MCF 10A (cell line): ENCODE measurements at regions not wholly inside any gene's neighbourhood (a gene's known extent, or its start where the extent isn't known, plus 50 kb on each side); places are given as distances from the start of the nearest gene placed in this dataset.

Experiments
- BruUV-seq: library from RNA; stranded (reverse); fragments of 400-500 nt; replicated peaks from 2 replicates; lab custom pipeline; 2021; lab: Mats Ljungman, UMichigan
- CTCF ChIA-PET: fragments of 300-600 bp; sonication (Branson Sonifier 250); formaldehyde crosslinking; extraction: SDS; loops from one replicate; lab custom pipeline; 2021; ENCODE audit warnings: antibody characterized with exemption, inconsistent platforms; lab: Yijun Ruan, JAX
- POLR2A ChIA-PET: fragments of 300-600, 350-650 bp; sonication (Branson Sonifier 250); formaldehyde crosslinking; extraction: SDS; loops from one replicate; lab custom pipeline; 2020; ENCODE audit warnings: antibody characterized with exemption, inconsistent platforms; lab: Yijun Ruan, JAX
- DNase-seq: peaks from one replicate; pipeline ENCODE4 v3.0.0-alpha.2; 2018; ENCODE audit not compliant: unreplicated experiment
- H3K27ac Mint-ChIP-seq: one replicate; pipeline ENCODE4 v1.8.0; 2022; ENCODE audit warnings: mild to moderate bottlenecking, low read depth, mixed read lengths; ENCODE audit not compliant: unreplicated experiment
- H3K27me3 Mint-ChIP-seq: one replicate; pipeline ENCODE4 v1.8.0; 2022; ENCODE audit warnings: mixed read lengths; ENCODE audit not compliant: insufficient read depth, unreplicated experiment
- H3K36me3 Mint-ChIP-seq: one replicate; pipeline ENCODE4 v1.8.0; 2022; ENCODE audit warnings: mild to moderate bottlenecking, moderate library complexity, mixed read lengths; ENCODE audit not compliant: insufficient read depth, unreplicated experiment
- H3K4me1 Mint-ChIP-seq: one replicate; pipeline ENCODE4 v1.8.0; 2022; ENCODE audit warnings: mixed read lengths; ENCODE audit not compliant: insufficient read depth, unreplicated experiment
- H3K4me3 Mint-ChIP-seq: one replicate; pipeline ENCODE4 v1.8.0; 2022; ENCODE audit warnings: mild to moderate bottlenecking, moderate library complexity, mixed read lengths; ENCODE audit not compliant: unreplicated experiment
- H3K9me3 Mint-ChIP-seq: one replicate; pipeline ENCODE4 v1.8.0; 2022; ENCODE audit warnings: mixed read lengths; ENCODE audit not compliant: unreplicated experiment
- intact Hi-C: fragments of 100-400 bp; cut with micrococcal nuclease; formaldehyde crosslinking; loops from 2 replicates; pipeline ENCODE4 v1.14.1; 2022
- TF ChIP-seq, protein P1 (sequence below): fragments of 200-600 bp; IDR thresholded peaks from one replicate; pipeline ENCODE4 v1.8.0; 2022; ENCODE audit warnings: antibody characterized with exemption, mild to moderate bottlenecking; ENCODE audit not compliant: unreplicated experiment

DNA sequence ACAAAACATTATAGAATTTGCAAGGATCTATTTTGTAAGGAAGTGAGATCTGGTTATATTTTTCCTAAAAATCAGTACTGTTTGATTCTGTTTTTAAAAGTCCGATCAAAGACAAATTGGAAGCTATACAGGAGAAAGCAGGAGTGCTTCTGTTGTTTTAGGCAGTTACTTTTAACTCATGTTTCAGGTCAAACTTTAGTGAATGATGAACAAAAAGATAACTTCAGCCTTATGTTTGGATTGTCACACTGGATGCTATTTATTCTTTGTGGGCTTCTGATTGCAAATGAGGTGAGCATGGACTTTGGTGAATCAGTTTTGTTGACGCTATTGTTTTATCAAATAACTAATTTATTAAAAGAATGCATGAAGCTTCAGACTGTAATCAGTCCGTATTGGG lies 228.7 kb upstream of the SLC35B3 start:
- no peak for DNase-seq
- no peak overlapping the region for H3K4me3 Mint-ChIP-seq
- BruUV-seq, result no TSS peak
- intact Hi-C loops, result no loop called here
- H3K9me3 Mint-ChIP-seq, result no peaks in the 10 kb centered on the region
- H3K27ac Mint-ChIP-seq, result no peak overlapping the region
- H3K27me3 Mint-ChIP-seq, result no peaks in the 10 kb centered on the region
- ChIA-PET CTCF (interaction anchor here (0.6 kb wide), 1 partner anchor 324 kb away, joined by 3 read pairs; no protein-coding TSS in a partner anchor), POLR2A (no interaction called here)
- no peaks in the 10 kb centered on the region for H3K36me3 Mint-ChIP-seq
- no peaks in the 10 kb centered on the region for H3K4me1 Mint-ChIP-seq
- TF ChIP-seq, protein P1, sequence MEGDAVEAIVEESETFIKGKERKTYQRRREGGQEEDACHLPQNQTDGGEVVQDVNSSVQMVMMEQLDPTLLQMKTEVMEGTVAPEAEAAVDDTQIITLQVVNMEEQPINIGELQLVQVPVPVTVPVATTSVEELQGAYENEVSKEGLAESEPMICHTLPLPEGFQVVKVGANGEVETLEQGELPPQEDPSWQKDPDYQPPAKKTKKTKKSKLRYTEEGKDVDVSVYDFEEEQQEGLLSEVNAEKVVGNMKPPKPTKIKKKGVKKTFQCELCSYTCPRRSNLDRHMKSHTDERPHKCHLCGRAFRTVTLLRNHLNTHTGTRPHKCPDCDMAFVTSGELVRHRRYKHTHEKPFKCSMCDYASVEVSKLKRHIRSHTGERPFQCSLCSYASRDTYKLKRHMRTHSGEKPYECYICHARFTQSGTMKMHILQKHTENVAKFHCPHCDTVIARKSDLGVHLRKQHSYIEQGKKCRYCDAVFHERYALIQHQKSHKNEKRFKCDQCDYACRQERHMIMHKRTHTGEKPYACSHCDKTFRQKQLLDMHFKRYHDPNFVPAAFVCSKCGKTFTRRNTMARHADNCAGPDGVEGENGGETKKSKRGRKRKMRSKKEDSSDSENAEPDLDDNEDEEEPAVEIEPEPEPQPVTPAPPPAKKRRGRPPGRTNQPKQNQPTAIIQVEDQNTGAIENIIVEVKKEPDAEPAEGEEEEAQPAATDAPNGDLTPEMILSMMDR, result no peak

DNA sequence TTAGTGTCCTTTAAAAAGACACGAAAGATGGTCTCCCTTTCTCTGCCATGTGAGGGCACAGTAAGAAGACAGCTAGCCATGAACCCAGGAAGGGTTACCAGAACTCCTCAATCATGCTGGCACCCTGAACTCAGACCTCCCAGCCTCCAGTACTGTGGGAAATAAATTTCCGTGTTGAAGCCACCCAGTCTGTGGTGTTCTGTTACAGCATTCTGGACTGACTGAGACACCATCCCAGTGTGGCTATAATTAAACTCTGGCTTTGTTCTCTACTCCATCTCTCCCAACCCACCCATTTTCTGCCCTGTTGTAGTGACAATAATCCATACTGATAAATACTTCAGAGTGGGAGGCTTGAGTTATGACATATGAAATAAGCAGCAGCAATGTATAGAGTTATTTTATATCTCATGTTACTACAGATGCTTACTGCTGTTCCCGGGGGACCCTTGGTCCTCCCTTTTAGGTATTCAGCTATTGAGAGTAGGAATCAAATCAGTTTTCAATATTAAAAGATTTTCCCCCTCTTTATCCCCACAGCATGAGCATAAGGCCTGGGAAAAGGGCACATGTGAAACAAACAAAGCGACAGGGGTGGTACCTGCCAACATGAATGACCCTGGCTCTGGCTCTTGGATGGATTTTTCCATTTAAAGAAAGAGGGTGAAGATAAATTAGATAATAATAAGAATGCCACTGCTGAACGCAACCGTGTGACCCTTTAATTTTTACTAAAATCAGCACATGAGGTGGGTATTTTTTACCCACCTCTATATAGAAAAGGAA lies 224.3 kb upstream of the SLC35B3 start:
- Mint-ChIP-seq H3K4me1 (no peaks in the 10 kb centered on the region), H3K9me3 (no peaks in the 10 kb centered on the region), H3K4me3 (no peak overlapping the region), H3K27me3 (no peaks in the 10 kb centered on the region), H3K27ac (no peak overlapping the region), H3K36me3 (no peaks in the 10 kb centered on the region)
- TF ChIP-seq, protein P1, result no peak
- ChIA-PET POLR2A (no interaction called here), CTCF (no interaction called here)
- no peak for DNase-seq
- intact Hi-C loops, result no loop called here
- BruUV-seq, result no TSS peak

DNA sequence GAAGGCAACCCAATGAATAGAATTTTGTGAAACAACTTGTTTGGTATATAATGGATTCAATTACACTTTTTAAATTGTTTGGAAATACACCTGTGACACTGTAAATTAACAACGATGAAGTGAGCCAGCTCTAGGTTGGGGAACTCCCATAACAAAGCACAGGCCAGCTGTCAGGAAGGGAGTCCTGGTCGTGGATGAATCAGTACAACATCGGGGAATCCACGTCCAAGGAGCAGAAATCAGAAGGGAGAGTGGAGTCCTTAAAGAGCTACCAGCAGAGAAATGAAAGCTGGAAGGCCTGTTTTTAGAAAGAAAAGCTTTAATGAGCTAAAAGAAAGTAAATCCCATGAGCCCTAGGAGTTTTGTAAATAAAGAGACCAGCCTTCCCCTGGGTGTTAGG lies 223.1 kb upstream of the SLC35B3 start:
- no peak for DNase-seq
- H3K27me3 Mint-ChIP-seq, result no peaks in the 10 kb centered on the region
- no peak overlapping the region for H3K27ac Mint-ChIP-seq
- H3K9me3 Mint-ChIP-seq, result no peaks in the 10 kb centered on the region
- no peaks in the 10 kb centered on the region for H3K4me1 Mint-ChIP-seq
- H3K36me3 Mint-ChIP-seq, result no peaks in the 10 kb centered on the region
- POLR2A ChIA-PET, result interaction anchor here (0.6 to 1.4 kb wide), 2 partner anchors 31 to 107 kb away, joined by 3 read pairs; no protein-coding TSS in a partner anchor
- BruUV-seq, result no TSS peak
- TF ChIP-seq, protein P1, result no peak
- no peak overlapping the region for H3K4me3 Mint-ChIP-seq
- intact Hi-C loops, result no loop called here
- CTCF ChIA-PET, result interaction anchor here (0.6 kb wide), 1 partner anchor 160 kb away, joined by 3 read pairs; no protein-coding TSS in a partner anchor

DNA sequence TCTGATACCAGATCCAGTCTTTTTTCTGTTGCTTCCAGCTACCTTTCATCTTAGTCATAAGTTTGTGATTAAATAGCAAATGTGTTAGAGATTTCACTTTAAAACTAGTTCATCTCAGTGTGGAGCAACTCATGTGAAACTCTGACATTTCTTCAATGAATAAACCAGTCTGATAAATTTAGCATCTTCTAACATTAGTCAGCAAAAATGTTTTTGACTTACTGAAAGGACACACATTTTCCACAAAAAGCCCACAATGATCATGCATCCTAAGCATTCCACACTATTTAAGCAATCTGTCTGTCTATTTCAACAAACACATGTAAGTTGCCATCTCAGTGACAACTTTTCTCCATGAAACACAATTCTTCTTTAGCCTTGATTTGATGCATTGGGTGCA lies 222.2 kb upstream of the SLC35B3 start:
- DNase-seq, result no peak
- no peak overlapping the region for H3K27ac Mint-ChIP-seq
- no peaks in the 10 kb centered on the region for H3K36me3 Mint-ChIP-seq
- TF ChIP-seq, protein P1, result no peak
- H3K4me3 Mint-ChIP-seq, result no peak overlapping the region
- no peaks in the 10 kb centered on the region for H3K4me1 Mint-ChIP-seq
- CTCF ChIA-PET, result interaction anchor here (0.5 to 0.6 kb wide), 2 partner anchors 89 to 430 kb away, joined by 3 read pairs; no protein-coding TSS in a partner anchor
- intact Hi-C loops, result no loop called here
- no peaks in the 10 kb centered on the region for H3K9me3 Mint-ChIP-seq
- H3K27me3 Mint-ChIP-seq, result no peaks in the 10 kb centered on the region
- POLR2A ChIA-PET, result interaction anchor here (0.7 to 1.4 kb wide), 2 partner anchors 30 to 31 kb away, joined by 3 read pairs; no protein-coding TSS in a partner anchor
- BruUV-seq, result no TSS peak
